Nephron progenitor cell (in vitro differentiated cells): ENCODE measurements at regions not wholly inside any gene's neighbourhood (a gene's known extent, or its start where the extent isn't known, plus 50 kb on each side); places are given as distances from the start of the nearest gene placed in this dataset.

ENCODE experiments used
- DNase-seq: peaks from one replicate; pipeline ENCODE4 v3.0.0; 2021
- H3K27ac Mint-ChIP-seq: 2 replicates; pipeline ENCODE4 v1.8.0; 2021; ENCODE audit warnings: mild to moderate bottlenecking, moderate library complexity, mixed read lengths
- H3K27me3 Mint-ChIP-seq: 2 replicates; pipeline ENCODE4 v1.8.0; 2021; ENCODE audit warnings: mild to moderate bottlenecking, low read depth, mixed read lengths; ENCODE audit not compliant: poor library complexity
- H3K36me3 Mint-ChIP-seq: 2 replicates; pipeline ENCODE4 v1.8.0; 2021; ENCODE audit warnings: low read depth, mixed read lengths
- H3K4me1 Mint-ChIP-seq: 2 replicates; pipeline ENCODE4 v1.8.0; 2021; ENCODE audit warnings: mixed read lengths
- H3K4me3 Mint-ChIP-seq: 2 replicates; pipeline ENCODE4 v1.8.0; 2021; ENCODE audit warnings: mild to moderate bottlenecking, moderate library complexity, mixed read lengths
- H3K9me3 Mint-ChIP-seq: 2 replicates; pipeline ENCODE4 v1.8.0; 2021; ENCODE audit warnings: mild to moderate bottlenecking, moderate library complexity, mixed read lengths
- CTCF ChIP-seq: fragments of 200-600 bp; sonication (generic); IDR thresholded peaks from 2 replicates; pipeline ENCODE4 v1.5.0; 2021; ENCODE audit warnings: antibody characterized with exemption

- Mint-ChIP-seq H3K9me3 (no peaks in the 10 kb centered on the region), H3K4me1 (peaks cover 5% of the 10 kb centered on the region), H3K27me3 (peaks cover 24% of the 10 kb centered on the region), H3K4me3 (no peak overlapping the region), H3K27ac (peak overlapping the region; percentile 34), H3K36me3 (no peaks in the 10 kb centered on the region)
- TF ChIP-seq CTCF, result no peak
- no peak for DNase-seq
These were observed 92.5 kb upstream of the PRDM11 start for GRCh38 chr11:45053736-45054446.

GRCh38 chr11:45054956-45055355, 91.5 kb upstream of the PRDM11 start:
- no peak overlapping the region for H3K27ac Mint-ChIP-seq
- DNase-seq, result no peak
- H3K27me3 Mint-ChIP-seq, result peaks cover 19% of the 10 kb centered on the region
- H3K36me3 Mint-ChIP-seq, result no peaks in the 10 kb centered on the region
- H3K4me3 Mint-ChIP-seq, result no peak overlapping the region
- TF ChIP-seq CTCF, result no peak
- no peaks in the 10 kb centered on the region for H3K9me3 Mint-ChIP-seq
- no peaks in the 10 kb centered on the region for H3K4me1 Mint-ChIP-seq

GRCh38 chr11:45056529-45056928, 89.9 kb upstream of the PRDM11 start:
- peaks cover 5% of the 10 kb centered on the region for H3K4me1 Mint-ChIP-seq
- H3K4me3 Mint-ChIP-seq, result no peak overlapping the region
- H3K27ac Mint-ChIP-seq, result no peak overlapping the region
- no peaks in the 10 kb centered on the region for H3K9me3 Mint-ChIP-seq
- H3K27me3 Mint-ChIP-seq, result peaks cover 13% of the 10 kb centered on the region
- no peak for DNase-seq
- H3K36me3 Mint-ChIP-seq, result no peaks in the 10 kb centered on the region
- no peak for TF ChIP-seq CTCF

- Mint-ChIP-seq H3K4me1 (peaks cover 5% of the 10 kb centered on the region), H3K27ac (no peak overlapping the region), H3K36me3 (no peaks in the 10 kb centered on the region), H3K27me3 (peaks cover 15% of the 10 kb centered on the region), H3K9me3 (peaks cover 3% of the 10 kb centered on the region), H3K4me3 (no peak overlapping the region)
- DNase-seq, result no peak
- TF ChIP-seq CTCF, result no peak
These were observed 88.3 kb upstream of the PRDM11 start for GRCh38 chr11:45057938-45058646.

GRCh38 chr11:45058647-45058950, 87.8 kb upstream of the PRDM11 start:
- peaks cover 6% of the 10 kb centered on the region for H3K9me3 Mint-ChIP-seq
- no peak overlapping the region for H3K4me3 Mint-ChIP-seq
- DNase-seq, result no peak
- H3K27ac Mint-ChIP-seq, result no peak overlapping the region
- H3K27me3 Mint-ChIP-seq, result peaks cover 14% of the 10 kb centered on the region
- H3K4me1 Mint-ChIP-seq, result peaks cover 5% of the 10 kb centered on the region
- no peak for TF ChIP-seq CTCF
- no peaks in the 10 kb centered on the region for H3K36me3 Mint-ChIP-seq

GRCh38 chr11:45060707-45061106, 85.7 kb upstream of the PRDM11 start:
- Mint-ChIP-seq H3K27me3 (peaks cover 9% of the 10 kb centered on the region), H3K4me1 (peaks cover 5% of the 10 kb centered on the region), H3K4me3 (no peak overlapping the region), H3K36me3 (no peaks in the 10 kb centered on the region), H3K27ac (no peak overlapping the region), H3K9me3 (peaks cover 16% of the 10 kb centered on the region)
- DNase-seq, result no peak
- no peak for TF ChIP-seq CTCF
